ENCODE measurements at regions not wholly inside any gene's neighbourhood (a gene's known extent, or its start where the extent isn't known, plus 50 kb on each side); places are given as distances from the start of the nearest gene placed in this dataset.

DNA sequence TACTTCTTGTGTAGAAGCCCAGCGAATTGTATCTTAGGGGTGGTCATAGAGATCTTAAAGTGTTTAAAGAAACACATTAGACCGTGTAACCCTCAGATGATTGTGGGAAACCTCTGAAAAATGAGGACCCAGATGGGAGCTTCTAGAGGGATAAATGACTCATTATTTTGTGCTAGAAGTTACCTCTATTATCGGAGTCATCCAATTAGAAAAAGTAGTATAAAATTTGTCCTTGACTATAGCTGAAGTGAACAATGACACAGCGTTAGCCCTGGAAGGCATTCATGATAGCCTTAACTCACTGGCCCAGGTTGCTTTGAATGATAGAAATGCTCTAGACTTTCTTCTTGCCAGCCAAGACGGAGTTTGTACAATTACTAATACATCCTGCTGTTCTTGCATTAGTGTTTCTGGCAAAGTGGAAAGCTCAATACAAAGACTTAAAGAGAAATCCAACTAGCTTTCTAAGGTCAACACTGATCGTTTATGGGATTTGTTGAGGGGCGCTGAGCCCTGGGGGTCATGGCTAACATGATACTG is 178.9 kb upstream of the VEGFC start:
- no peak for ATAC-seq

DNA sequence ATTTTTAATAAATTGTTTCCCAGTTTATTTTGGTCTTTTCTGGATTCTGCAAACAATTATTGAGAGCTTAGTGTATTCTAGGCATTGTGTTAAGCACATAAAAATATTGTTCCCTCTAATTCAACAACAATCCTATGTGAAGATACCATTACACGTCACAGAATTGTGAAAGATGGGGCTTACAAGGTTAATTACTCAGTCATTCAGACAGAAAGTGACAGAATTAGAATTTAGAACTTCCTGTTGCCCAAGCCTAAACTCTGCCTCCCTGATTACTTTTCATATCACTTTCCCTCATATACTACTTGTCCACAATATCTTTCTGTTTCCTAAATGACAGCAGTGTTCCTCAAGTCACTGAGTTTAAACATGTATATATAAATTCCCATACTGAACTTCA is 186.7 kb upstream of the VEGFC start:
- no peak for DNase-seq (ENCODE audit: low spot score)
- no peak for ATAC-seq

More for the DNA sequence above, 178.9 kb upstream of the VEGFC start:
- DNase-seq (ENCODE audit: low spot score) = no peak

- DNase-seq (ENCODE audit: low spot score) (no peak), ATAC-seq (no peak)
Measured at GRCh38 chr4:176981074-176981473, 188.4 kb upstream of the VEGFC start.

GRCh38 chr4:176981551-176981950 is 188.8 kb upstream of the VEGFC start:
- peak; percentile 13 for ATAC-seq

GRCh38 chr4:176988226-176988625 is 195.5 kb upstream of the VEGFC start:
- no peak for ATAC-seq
- DNase-seq (ENCODE audit: low spot score) = no peak

More at GRCh38 chr4:176981551-176981950, 188.8 kb upstream of the VEGFC start:
- DNase-seq (ENCODE audit: low spot score) = no peak

DNA sequence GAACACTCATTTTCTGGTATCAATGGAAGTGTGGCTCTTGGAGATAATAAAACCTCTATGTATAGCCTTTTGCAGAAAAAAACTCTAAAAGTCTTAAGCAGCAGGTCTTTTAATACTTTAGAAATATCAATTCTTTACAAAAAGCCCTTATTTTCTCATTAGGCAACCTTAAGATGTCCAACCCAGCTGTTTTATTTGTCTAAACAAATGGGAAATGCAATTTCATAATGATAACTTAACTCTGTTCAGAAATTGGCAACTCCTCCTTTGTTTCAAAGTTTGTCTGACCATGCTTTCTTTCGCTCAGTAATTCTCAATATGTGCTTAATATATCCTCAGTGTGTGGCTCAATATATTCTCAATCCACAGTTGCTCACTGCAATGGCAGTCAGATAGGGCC is 196.5 kb upstream of the VEGFC start:
- DNase-seq (ENCODE audit: low spot score) = no peak
- no peak for ATAC-seq

- no peak for ATAC-seq
- DNase-seq (ENCODE audit: low spot score) = no peak
Measured at GRCh38 chr4:176999935-177000543, 207.3 kb upstream of the VEGFC start.

- no peak for ATAC-seq
- DNase-seq (ENCODE audit: low spot score) = no peak
Measured at GRCh38 chr4:177001271-177002175, 208.8 kb upstream of the VEGFC start.

DNA sequence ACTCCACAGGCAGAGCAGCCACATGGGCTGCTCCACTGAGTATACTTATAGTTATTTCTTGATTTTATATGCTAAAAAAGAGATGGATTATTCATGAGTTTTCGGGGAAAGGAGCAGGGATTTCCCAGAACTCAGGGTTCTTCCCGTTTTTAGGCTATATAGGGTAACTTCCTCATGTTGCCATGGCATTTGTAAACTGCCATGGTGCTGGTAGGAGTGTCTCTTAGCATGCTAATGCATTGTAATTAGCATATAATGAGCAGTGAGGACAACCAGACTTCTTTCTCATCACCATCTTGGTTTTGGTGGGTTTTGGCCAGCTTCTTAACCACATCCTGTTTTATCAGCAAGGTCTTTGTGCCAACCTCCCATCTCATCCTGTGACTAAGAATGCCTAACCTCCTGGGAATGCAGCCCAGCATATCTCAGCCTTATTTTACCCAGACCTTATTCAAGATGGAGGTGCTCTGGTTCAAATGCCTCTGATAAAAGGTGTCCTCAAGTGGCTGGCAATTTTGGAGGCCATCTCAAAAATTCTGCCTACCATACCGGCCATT is 213.0 kb upstream of the VEGFC start:
- DNase-seq (ENCODE audit: low spot score) = no peak
- ATAC-seq = no peak

DNA sequence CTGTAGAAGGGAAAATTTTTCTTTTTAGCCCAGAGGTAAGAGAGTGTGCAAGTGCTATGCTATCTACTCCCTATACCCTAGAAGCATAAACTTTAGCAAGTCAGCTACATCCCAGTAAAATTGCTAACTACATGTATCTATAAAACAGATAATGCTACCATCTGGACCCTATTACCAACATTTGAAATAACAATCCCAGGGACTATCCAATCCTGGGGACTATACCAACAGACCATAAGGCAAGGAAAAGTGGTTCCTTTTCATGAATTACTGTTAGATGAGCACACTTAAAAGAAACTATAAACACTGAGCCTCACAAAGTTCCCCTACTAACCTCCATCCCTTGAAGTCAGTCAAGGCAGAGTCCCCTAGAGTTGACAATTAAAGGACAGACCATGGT is 213.6 kb upstream of the VEGFC start:
- ATAC-seq (no peak), DNase-seq (ENCODE audit: low spot score) (no peak)

DNA sequence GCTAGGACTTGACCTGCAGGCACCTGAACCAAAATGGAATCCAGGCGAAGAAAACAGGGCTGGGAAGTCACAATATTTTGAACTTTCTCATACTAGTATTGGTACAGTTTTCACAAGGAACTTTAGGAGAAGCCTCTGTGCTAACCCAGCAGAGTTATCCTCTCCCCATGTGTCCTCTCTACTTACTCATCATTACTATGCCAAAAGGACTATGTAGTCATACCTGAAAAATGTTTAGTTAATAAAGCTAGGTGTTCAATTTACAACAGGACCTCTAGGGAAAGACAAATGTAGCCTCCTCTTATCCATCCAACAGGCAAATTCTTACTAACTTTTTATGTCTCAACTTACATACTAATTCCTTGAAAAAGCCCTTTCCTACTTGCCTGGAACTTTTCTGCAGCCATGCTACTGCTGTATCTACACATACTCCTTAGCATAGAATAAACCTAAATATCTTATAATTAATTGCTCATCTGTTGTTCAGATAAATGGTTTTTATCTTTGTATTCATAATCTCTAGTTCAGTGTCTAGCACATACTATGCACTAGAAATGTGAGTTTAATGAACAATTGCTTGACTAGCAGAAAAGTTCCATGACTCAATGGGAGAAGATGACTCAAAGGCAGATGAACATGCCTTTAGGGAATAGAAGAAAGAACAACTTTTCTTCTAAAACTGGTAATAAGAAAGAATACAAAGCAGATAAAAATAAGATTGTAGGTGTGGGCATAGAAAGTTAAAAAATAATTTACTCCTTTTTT is 215.5 kb upstream of the VEGFC start:
- ATAC-seq = no peak
- no peak for DNase-seq (ENCODE audit: low spot score)

GRCh38 chr4:177008836-177009501 is 216.2 kb upstream of the VEGFC start:
- no peak for ATAC-seq
- no peak for DNase-seq (ENCODE audit: low spot score)

DNA sequence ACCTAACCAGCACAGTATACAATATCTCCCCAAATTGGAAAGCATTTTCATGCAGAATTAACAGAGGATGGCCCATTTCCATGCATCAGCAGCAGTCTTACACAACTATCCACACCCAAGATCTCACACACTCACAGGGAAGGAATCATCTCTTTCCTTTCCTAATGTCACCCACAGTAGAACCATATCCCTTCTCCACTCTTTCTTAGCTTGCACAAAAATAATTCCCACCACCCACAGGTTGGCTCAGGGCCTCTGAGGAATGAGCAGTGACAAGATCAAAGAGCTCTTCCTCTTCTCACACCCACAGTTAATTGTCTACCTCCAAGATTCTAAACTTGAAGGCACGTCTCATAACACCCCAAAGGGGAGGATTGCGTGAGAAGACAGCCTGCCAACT is 217.7 kb upstream of the VEGFC start:
- no peak for DNase-seq (ENCODE audit: low spot score)

GRCh38 chr4:177012918-177013545 is 220.3 kb upstream of the VEGFC start:
- DNase-seq (ENCODE audit: low spot score) (no peak), ATAC-seq (no peak)

More for the DNA sequence above, 217.7 kb upstream of the VEGFC start:
- no peak for ATAC-seq

GRCh38 chr4:177016541-177017141 is 223.9 kb upstream of the VEGFC start:
- no peak for ATAC-seq
- DNase-seq (ENCODE audit: low spot score) = no peak

DNA sequence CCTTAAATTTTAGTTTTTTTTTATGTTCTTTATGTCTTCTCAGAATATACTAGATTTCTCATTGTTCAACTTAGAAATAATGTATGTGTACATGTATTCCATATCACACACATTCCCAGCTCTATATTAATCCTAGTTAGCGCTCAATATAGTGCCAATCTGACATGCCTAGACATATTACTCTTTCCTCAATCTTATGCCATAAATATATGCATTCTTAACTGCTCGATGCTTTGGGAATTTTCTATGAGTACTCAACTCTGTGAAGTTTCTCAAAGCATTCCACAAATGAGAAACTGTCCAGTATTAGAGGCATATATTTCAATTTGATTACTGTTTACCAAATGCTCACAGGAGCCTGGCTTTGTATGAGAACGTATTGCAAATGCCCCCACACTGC is 231.2 kb upstream of the VEGFC start:
- DNase-seq (ENCODE audit: low spot score) = no peak
- no peak for ATAC-seq

DNA sequence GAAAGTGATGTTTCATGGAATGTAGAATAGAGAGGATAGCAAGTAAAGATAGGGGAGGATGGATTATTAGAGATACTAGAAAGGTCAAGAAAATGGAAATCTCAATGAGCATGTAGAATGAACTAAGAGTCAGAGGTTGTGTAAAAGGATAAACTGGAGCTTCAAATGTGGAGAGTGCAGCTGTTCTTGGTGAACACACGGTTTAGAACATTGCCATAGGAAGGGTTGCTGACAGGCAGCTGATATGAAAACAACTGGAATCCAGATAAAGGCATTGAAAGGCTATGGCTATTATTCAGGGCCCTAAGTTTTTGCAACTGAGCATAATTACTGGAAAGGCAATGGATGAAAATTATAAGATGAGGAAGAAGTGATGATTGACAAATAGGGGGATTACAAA is 239.6 kb upstream of the VEGFC start:
- ATAC-seq = no peak
- no peak for DNase-seq (ENCODE audit: low spot score)

DNA sequence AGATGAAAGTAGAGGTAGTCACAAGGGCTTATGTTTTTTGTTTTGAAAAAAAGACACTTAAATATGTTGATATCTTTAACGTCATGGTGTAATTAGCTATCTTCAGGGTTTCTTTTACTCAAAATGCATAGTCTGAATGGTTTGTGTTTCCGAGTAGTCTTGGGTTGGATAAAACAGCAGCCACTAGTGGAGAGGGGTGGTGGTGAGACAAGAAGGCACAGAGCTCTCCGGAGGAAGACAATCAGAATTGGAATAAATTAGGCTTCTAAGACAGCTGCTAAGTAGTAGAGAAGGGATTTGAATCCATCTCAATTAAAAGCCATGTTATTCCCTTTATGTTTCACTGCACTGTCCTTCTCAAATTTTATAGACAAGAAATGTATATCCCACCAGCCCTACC is 240.4 kb upstream of the VEGFC start:
- ATAC-seq (no peak), DNase-seq (ENCODE audit: low spot score) (no peak)

- DNase-seq (ENCODE audit: low spot score) = no peak
Measured at GRCh38 chr4:177033632-177034031, 240.9 kb upstream of the VEGFC start.

DNA sequence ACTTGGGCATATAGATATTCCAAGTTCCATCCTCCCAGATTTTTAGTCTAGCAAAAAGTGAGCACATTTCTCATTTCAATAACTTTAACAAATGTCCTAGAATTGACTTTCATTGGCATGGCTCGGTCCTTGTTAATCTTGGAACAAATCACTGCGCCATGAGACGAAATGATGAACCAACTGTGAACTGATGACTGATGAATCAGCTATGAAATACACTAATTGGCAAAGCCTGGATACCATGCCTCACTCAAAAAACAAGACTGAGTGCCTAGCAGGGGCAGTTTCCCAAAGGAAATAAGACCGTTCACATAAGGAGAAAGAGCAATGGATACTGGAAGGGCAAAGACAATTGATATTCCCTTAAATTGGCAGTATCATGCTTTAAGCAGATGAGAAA is 248.6 kb upstream of the VEGFC start:
- DNase-seq (ENCODE audit: low spot score) (no peak), ATAC-seq (no peak)

More at GRCh38 chr4:177033632-177034031, 240.9 kb upstream of the VEGFC start:
- no peak for ATAC-seq

Measured in left lobe of liver (tissue), 2 donors.